ENCODE measurements at regions not wholly inside any gene's neighbourhood (a gene's known extent, or its start where the extent isn't known, plus 50 kb on each side); places are given as distances from the start of the nearest gene placed in this dataset.

- H3K36me3 ChIP-seq, result no peaks in the 10 kb centered on the region
- no peaks in the 10 kb centered on the region for H3K27me3 ChIP-seq
- TF ChIP-seq POLR2AphosphoS5 (IDR thresholded peaks at IDR 0.05) (no peak), EP300 (IDR thresholded peaks at IDR 0.05) (no peak), POLR2A (IDR thresholded peaks at IDR 0.05) (no peak)
- TF ChIP-seq, protein P1, sequence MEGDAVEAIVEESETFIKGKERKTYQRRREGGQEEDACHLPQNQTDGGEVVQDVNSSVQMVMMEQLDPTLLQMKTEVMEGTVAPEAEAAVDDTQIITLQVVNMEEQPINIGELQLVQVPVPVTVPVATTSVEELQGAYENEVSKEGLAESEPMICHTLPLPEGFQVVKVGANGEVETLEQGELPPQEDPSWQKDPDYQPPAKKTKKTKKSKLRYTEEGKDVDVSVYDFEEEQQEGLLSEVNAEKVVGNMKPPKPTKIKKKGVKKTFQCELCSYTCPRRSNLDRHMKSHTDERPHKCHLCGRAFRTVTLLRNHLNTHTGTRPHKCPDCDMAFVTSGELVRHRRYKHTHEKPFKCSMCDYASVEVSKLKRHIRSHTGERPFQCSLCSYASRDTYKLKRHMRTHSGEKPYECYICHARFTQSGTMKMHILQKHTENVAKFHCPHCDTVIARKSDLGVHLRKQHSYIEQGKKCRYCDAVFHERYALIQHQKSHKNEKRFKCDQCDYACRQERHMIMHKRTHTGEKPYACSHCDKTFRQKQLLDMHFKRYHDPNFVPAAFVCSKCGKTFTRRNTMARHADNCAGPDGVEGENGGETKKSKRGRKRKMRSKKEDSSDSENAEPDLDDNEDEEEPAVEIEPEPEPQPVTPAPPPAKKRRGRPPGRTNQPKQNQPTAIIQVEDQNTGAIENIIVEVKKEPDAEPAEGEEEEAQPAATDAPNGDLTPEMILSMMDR (IDR thresholded peaks at IDR 0.05), result no peak
- no peak overlapping the region for H3K4me3 ChIP-seq
- no peaks in the 10 kb centered on the region for H3K4me1 ChIP-seq
- DNase-seq, result no peak
- intact Hi-C loops (cut with DNase I), result no loop called here
- 94 to 95% methylated on average over 6 of the region's 6 CpGs for WGBS, 2 donors
- H3K27ac ChIP-seq, result no peak overlapping the region
- no peaks in the 10 kb centered on the region for H3K9me3 ChIP-seq
Measured at GRCh38 chr2:8615252-8615575, 66.6 kb upstream of the ID2 start.

GRCh38 chr2:8615576-8616281 lies 66.1 kb upstream of the ID2 start:
- Histone ChIP-seq H3K27me3 (no peaks in the 10 kb centered on the region), H3K36me3 (no peaks in the 10 kb centered on the region), H3K27ac (no peak overlapping the region), H3K4me3 (no peak overlapping the region), H3K4me1 (no peaks in the 10 kb centered on the region), H3K9me3 (no peaks in the 10 kb centered on the region)
- TF ChIP-seq EP300 (IDR thresholded peaks at IDR 0.05) (no peak), POLR2AphosphoS5 (IDR thresholded peaks at IDR 0.05) (no peak), POLR2A (IDR thresholded peaks at IDR 0.05) (no peak)
- TF ChIP-seq, protein P1 (IDR thresholded peaks at IDR 0.05), result no peak
- WGBS, 2 donors, result 89 to 91% methylated on average over 14 of the region's 14 CpGs
- intact Hi-C loops (cut with DNase I), result no loop called here
- peak; percentile 22 for DNase-seq

DNA sequence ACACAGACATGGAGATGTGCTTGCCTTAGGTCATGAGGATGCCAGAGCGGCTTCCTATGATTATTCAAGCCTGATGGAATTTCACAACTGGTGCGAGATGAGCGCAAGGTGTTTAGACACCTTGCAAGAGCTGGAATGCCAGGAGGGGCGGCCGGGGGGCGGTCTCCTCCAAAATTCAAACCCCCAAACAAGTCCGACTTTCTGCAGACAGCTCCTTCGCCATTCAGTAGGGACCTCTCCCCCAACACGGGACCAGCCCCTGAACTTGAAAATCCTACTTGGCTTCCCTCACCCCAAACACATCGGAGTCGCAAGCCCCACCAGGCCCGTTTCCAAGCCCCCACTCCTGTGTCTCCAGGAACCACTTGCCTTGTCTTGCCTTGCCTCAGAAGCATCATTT lies 64.8 kb upstream of the ID2 start:
- Histone ChIP-seq H3K4me1 (no peaks in the 10 kb centered on the region), H3K9me3 (no peaks in the 10 kb centered on the region), H3K27ac (no peak overlapping the region), H3K4me3 (no peak overlapping the region), H3K36me3 (no peaks in the 10 kb centered on the region), H3K27me3 (no peaks in the 10 kb centered on the region)
- intact Hi-C loops (cut with DNase I), result no loop called here
- TF ChIP-seq, protein P1 (IDR thresholded peaks at IDR 0.05), result no peak
- TF ChIP-seq POLR2AphosphoS5 (IDR thresholded peaks at IDR 0.05) (no peak), EP300 (IDR thresholded peaks at IDR 0.05) (no peak), POLR2A (IDR thresholded peaks at IDR 0.05) (no peak)
- WGBS, 2 donors, result 93 to 95% methylated on average over 12 of the region's 12 CpGs
- DNase-seq, result no peak

DNA sequence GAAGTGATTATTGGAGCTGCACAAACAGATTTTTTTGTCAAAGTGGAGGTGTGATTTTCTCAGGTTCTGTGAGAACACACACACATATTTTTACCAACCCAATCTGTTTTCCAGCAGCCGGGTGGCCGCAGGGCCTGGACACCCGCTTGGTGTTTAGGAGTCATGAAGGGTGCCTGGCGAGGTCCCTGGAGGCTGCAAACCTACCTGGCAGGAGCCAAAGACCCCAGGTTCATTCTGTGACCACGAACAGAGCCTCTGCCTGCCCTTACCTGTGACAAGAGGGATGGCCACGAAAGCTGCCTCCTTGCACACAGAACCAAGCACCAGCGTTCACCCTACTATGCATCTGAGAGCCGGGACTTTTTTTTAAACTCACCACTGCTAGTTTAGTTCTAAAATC lies 64.3 kb upstream of the ID2 start:
- Histone ChIP-seq H3K4me1 (no peaks in the 10 kb centered on the region), H3K36me3 (no peaks in the 10 kb centered on the region), H3K4me3 (no peak overlapping the region), H3K9me3 (no peaks in the 10 kb centered on the region), H3K27ac (no peak overlapping the region), H3K27me3 (no peaks in the 10 kb centered on the region)
- intact Hi-C loops (cut with DNase I), result no loop called here
- WGBS, 2 donors, result 90 to 91% methylated on average over 8 of the region's 8 CpGs
- TF ChIP-seq EP300 (IDR thresholded peaks at IDR 0.05), result no peak
- TF ChIP-seq POLR2A (IDR thresholded peaks at IDR 0.05), result no peak
- TF ChIP-seq, protein P1 (IDR thresholded peaks at IDR 0.05), result no peak
- no peak for TF ChIP-seq POLR2AphosphoS5 (IDR thresholded peaks at IDR 0.05)
- no peak for DNase-seq

- 94 to 95% methylated on average over 5 of the region's 5 CpGs for WGBS, 2 donors
- no peak overlapping the region for H3K27ac ChIP-seq
- DNase-seq, result no peak
- TF ChIP-seq, protein P1 (IDR thresholded peaks at IDR 0.05), result no peak
- TF ChIP-seq EP300 (IDR thresholded peaks at IDR 0.05), result no peak
- no peaks in the 10 kb centered on the region for H3K9me3 ChIP-seq
- H3K27me3 ChIP-seq, result no peaks in the 10 kb centered on the region
- H3K36me3 ChIP-seq, result no peaks in the 10 kb centered on the region
- no peak overlapping the region for H3K4me3 ChIP-seq
- intact Hi-C loops (cut with DNase I), result no loop called here
- no peaks in the 10 kb centered on the region for H3K4me1 ChIP-seq
Measured at GRCh38 chr2:8619071-8619470, 62.8 kb upstream of the ID2 start.
